ENCODE measurements at regions not wholly inside any gene's neighbourhood (a gene's known extent, or its start where the extent isn't known, plus 50 kb on each side); places are given as distances from the start of the nearest gene placed in this dataset.
A peak's percentile ranks its signal among the peaks of the same experiment; 100 is the strongest.
"Not testable (repeated sequence)": the region's sequence is repeated elsewhere in the genome, so short reads cannot be mapped to it uniquely, and the experiment has no call there.

GRCh38 chr4:110865611-110866259 lies 242.9 kb upstream of the PITX2 start:
- peak overlapping the region; percentile 69 for H3K27ac Mint-ChIP-seq
- no peak for DNase-seq (ENCODE audit: low spot score in 2 of 2, unreplicated experiment in 2 of 2)
- no peak for TF ChIP-seq CTCF (IDR thresholded peaks at IDR 0.05; ENCODE audit: unreplicated experiment)

GRCh38 chr4:110867251-110867960 lies 244.5 kb upstream of the PITX2 start:
- Mint-ChIP-seq H3K27ac (peak overlapping the region; percentile 87), H3K36me3 (no peaks in the 10 kb centered on the region), H3K9me3 (peaks cover 3% of the 10 kb centered on the region), H3K4me1 (peaks cover 49% of the 10 kb centered on the region), H3K27me3 (ENCODE audit: low read depth) (no peaks in the 10 kb centered on the region), H3K4me3 (no peak overlapping the region)
- TF ChIP-seq CTCF (IDR thresholded peaks at IDR 0.05; ENCODE audit: unreplicated experiment): no peak
- DNase-seq (ENCODE audit: low spot score in 2 of 2, unreplicated experiment in 2 of 2): no peak

More at GRCh38 chr4:110865611-110866259, 242.9 kb upstream of the PITX2 start:
- H3K27me3 Mint-ChIP-seq (ENCODE audit: low read depth): no peaks in the 10 kb centered on the region
- H3K36me3 Mint-ChIP-seq: no peaks in the 10 kb centered on the region
- no peak overlapping the region for H3K4me3 Mint-ChIP-seq
- H3K4me1 Mint-ChIP-seq: peaks cover 49% of the 10 kb centered on the region
- peaks cover 3% of the 10 kb centered on the region for H3K9me3 Mint-ChIP-seq

- DNase-seq (ENCODE audit: low spot score in 2 of 2, unreplicated experiment in 2 of 2): no peak
- Mint-ChIP-seq H3K27me3 (ENCODE audit: low read depth) (no peaks in the 10 kb centered on the region), H3K4me3 (no peak overlapping the region), H3K9me3 (peaks cover 3% of the 10 kb centered on the region), H3K4me1 (peaks cover 49% of the 10 kb centered on the region), H3K27ac (peak overlapping the region; percentile 87), H3K36me3 (no peaks in the 10 kb centered on the region)
- no peak for TF ChIP-seq CTCF (IDR thresholded peaks at IDR 0.05; ENCODE audit: unreplicated experiment)
Observed at GRCh38 chr4:110867981-110868720, 245.3 kb upstream of the PITX2 start.

GRCh38 chr4:110869114-110869513 lies 246.2 kb upstream of the PITX2 start:
- DNase-seq (ENCODE audit: low spot score in 2 of 2, unreplicated experiment in 2 of 2): no peak
- Mint-ChIP-seq H3K9me3 (peaks cover 3% of the 10 kb centered on the region), H3K36me3 (no peaks in the 10 kb centered on the region), H3K27me3 (ENCODE audit: low read depth) (no peaks in the 10 kb centered on the region), H3K27ac (peak overlapping the region; percentile 34), H3K4me3 (no peak overlapping the region), H3K4me1 (peaks cover 49% of the 10 kb centered on the region)
- TF ChIP-seq CTCF (IDR thresholded peaks at IDR 0.05; ENCODE audit: unreplicated experiment): no peak

- TF ChIP-seq CTCF (IDR thresholded peaks at IDR 0.05; ENCODE audit: unreplicated experiment): no peak
- DNase-seq (ENCODE audit: low spot score in 2 of 2, unreplicated experiment in 2 of 2): no peak
- H3K4me3 Mint-ChIP-seq: no peak overlapping the region
- peaks cover 3% of the 10 kb centered on the region for H3K9me3 Mint-ChIP-seq
- H3K27me3 Mint-ChIP-seq (ENCODE audit: low read depth): no peaks in the 10 kb centered on the region
- H3K27ac Mint-ChIP-seq: no peak overlapping the region
- peaks cover 49% of the 10 kb centered on the region for H3K4me1 Mint-ChIP-seq
- no peaks in the 10 kb centered on the region for H3K36me3 Mint-ChIP-seq
Observed at GRCh38 chr4:110869862-110870572, 247.1 kb upstream of the PITX2 start.

GRCh38 chr4:110876214-110876613 lies 253.3 kb upstream of the PITX2 start:
- not testable (repeated sequence) for H3K27ac Mint-ChIP-seq; H3K27me3 Mint-ChIP-seq (ENCODE audit: low read depth); H3K36me3 Mint-ChIP-seq; DNase-seq (ENCODE audit: low spot score in 2 of 2, unreplicated experiment in 2 of 2); H3K9me3 Mint-ChIP-seq; H3K4me1 Mint-ChIP-seq
- peak overlapping the region; percentile 26 for H3K4me3 Mint-ChIP-seq
